Psoas muscle (tissue), 7 donors: ENCODE measurements at regions not wholly inside any gene's neighbourhood (a gene's known extent, or its start where the extent isn't known, plus 50 kb on each side); places are given as distances from the start of the nearest gene placed in this dataset.

ENCODE experiments used
- ATAC-seq, 4 donors: fragments of 200-7000 bp; cut with Tn5 transposase; one replicate each; pipeline ENCODE4 v1.9.1; 2020; ENCODE audit warnings: moderate library complexity in 3 of 4, mild to moderate bottlenecking in 2 of 4
- DNase-seq, 2 donors: peaks; one replicate each; pipeline ENCODE4 v3.0.0-alpha.2; 2020
- H3K27ac ChIP-seq: fragments of 200-600 bp; one replicate; pipeline ENCODE4 v1.8.0; 2022
- H3K27me3 ChIP-seq, 3 donors: fragments of 200-600 bp in 1 of 3; one replicate each; pipeline versions ENCODE4 v1.6.1 to v1.8.0; 2013 to 2022; ENCODE audit warnings: low read length in 2 of 3, mild to moderate bottlenecking in 2 of 3, moderate library complexity in 1 of 3; ENCODE audit not compliant: insufficient read depth in 3 of 3
- H3K36me3 ChIP-seq, 2 donors: fragments of 200-600 bp in 1 of 2; one replicate each; pipeline versions ENCODE4 v1.6.1 to v1.8.0; 2013 to 2022; ENCODE audit warnings: low read depth in 1 of 2, mild to moderate bottlenecking in 1 of 2, moderate library complexity in 1 of 2; ENCODE audit not compliant: insufficient read depth in 1 of 2
- H3K4me1 ChIP-seq: fragments of 200-600 bp; one replicate; pipeline ENCODE4 v1.8.0; 2022
- H3K4me3 ChIP-seq: fragments of 200-600 bp; one replicate; pipeline ENCODE4 v1.8.0; 2022; ENCODE audit warnings: mild to moderate bottlenecking
- H3K9me3 ChIP-seq: fragments of 200-600 bp; one replicate; pipeline ENCODE4 v1.8.0; 2022
- WGBS, 3 donors: extraction: QIAGEN DNeasy Blood & Tissue Kit; methylation state at CpG; one replicate each; pipeline versions ENCODE4 v1.1.6 to v1.1.7; 2013; 5-methylcytosine and 5-hydroxymethylcytosine counted together
- intact Hi-C, 2 donors: fragments of 100-400 bp; cut with DNase I; formaldehyde crosslinking; loops; one replicate each; pipeline versions ENCODE4 v1.11.0 to v1.14.2; 2022
- TF ChIP-seq, protein P1 (sequence below): fragments of 200-600 bp; IDR thresholded peaks from one replicate; pipeline ENCODE4 v1.8.0; 2022; ENCODE audit warnings: antibody characterized with exemption
- donor health status: healthy with polysubstance abuse.
- donor health status: DM: no; HTN: no; CAD: no; lungs with moderate emphysema.
- donor health status: Bipolar disorder and iron deficiency.
- donor health status: healthy.
- donor health status: DM: yes; HTN: yes; CAD: no.
- donor health status: DM: no; HTN: no; CAD: no.
- donor health status: DM: yes; HTN: yes; CAD: no.

DNA sequence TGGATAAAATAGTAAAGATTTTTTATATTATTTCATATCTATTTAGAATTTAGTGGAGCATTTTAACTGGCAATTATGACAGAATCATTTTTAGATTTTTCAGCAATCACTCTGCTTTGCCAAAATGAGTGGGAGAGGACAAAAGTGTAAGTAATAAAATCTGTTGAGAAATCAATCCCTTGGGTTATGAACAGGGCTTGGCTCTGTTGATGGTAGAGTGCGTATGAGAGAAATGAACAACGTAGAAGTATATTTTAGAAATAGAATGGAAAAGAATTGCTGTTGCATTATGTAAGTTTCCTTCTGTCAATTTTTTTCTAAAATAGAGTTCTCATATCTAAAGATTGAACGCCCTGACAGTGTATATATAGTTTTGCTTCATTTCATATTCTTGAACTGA lies 154.1 kb upstream of the PRDM9 start:
- H3K9me3 ChIP-seq, result no peaks in the 10 kb centered on the region
- TF ChIP-seq, protein P1, sequence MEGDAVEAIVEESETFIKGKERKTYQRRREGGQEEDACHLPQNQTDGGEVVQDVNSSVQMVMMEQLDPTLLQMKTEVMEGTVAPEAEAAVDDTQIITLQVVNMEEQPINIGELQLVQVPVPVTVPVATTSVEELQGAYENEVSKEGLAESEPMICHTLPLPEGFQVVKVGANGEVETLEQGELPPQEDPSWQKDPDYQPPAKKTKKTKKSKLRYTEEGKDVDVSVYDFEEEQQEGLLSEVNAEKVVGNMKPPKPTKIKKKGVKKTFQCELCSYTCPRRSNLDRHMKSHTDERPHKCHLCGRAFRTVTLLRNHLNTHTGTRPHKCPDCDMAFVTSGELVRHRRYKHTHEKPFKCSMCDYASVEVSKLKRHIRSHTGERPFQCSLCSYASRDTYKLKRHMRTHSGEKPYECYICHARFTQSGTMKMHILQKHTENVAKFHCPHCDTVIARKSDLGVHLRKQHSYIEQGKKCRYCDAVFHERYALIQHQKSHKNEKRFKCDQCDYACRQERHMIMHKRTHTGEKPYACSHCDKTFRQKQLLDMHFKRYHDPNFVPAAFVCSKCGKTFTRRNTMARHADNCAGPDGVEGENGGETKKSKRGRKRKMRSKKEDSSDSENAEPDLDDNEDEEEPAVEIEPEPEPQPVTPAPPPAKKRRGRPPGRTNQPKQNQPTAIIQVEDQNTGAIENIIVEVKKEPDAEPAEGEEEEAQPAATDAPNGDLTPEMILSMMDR, result no peak
- no peaks in the 10 kb centered on the region for H3K4me1 ChIP-seq
- no peaks in the 10 kb centered on the region for H3K36me3 ChIP-seq
- DNase-seq (no peak), ATAC-seq (no peak)
- H3K27ac ChIP-seq, result no peak overlapping the region
- intact Hi-C loops, result loop anchor here in 1 of 2 donors (10.0 kb wide), 1 partner anchor 392 kb away; no protein-coding TSS in a partner anchor
- no peak overlapping the region for H3K4me3 ChIP-seq
- no peaks in the 10 kb centered on the region for H3K27me3 ChIP-seq
- WGBS, 3 donors, result 72 to 80% (median 78%) methylated on average over 3 of the region's 3 CpGs

DNA sequence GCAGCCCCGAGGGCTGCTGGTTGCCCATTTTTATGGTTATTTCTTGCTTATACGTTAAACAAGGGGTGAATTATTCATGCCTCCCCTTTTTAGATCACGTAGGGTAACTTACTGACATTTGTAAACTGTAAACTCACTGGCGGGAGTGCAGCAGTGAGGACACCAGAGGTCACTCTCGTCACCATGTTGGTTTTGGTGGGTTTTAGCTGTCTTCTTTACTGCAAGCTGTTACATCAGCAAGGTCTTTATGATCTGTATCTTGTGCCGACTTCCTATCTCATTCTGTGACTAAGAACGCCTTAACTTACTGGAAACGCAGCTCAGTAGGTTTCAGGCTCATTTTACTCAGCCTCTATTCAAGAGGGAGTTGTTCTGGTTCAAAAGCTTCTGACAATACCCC lies 155.0 kb upstream of the PRDM9 start:
- TF ChIP-seq, protein P1, result peak; percentile 30
- intact Hi-C loops, result loop anchor here in 1 of 2 donors (10.0 kb wide), 1 partner anchor 392 kb away; no protein-coding TSS in a partner anchor

DNA sequence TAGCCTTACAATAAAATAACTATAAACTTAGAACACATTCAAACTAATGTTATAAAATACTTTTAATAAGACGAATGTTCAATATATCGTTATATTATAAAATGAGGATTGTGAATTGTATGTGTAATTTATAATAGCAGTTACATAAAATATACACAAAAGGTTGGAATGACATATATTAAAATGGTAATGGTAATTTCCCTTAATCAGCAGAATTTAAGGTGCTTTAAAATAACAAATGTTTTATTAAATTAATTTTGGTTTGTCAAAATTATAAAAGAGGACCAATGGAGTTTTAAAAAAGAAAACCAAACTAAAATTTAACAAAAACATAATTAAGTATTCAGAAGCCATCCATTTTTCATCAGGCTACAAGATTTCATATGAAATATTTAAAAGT lies 164.3 kb upstream of the PRDM9 start:
- intact Hi-C loops, result no loop called here
- H3K27ac ChIP-seq, result no peak overlapping the region
- TF ChIP-seq, protein P1, result no peak
- no peak for DNase-seq
- H3K9me3 ChIP-seq, result no peaks in the 10 kb centered on the region
- ATAC-seq, result no peak
- H3K4me1 ChIP-seq, result no peaks in the 10 kb centered on the region
- WGBS, 3 donors, result 90 to 95% (median 94%) methylated on average over 2 of the region's 2 CpGs
- H3K4me3 ChIP-seq, result no peak overlapping the region
- H3K36me3 ChIP-seq, result no peaks in the 10 kb centered on the region
- H3K27me3 ChIP-seq, result no peaks in the 10 kb centered on the region

More for the DNA sequence above, 155.0 kb upstream of the PRDM9 start:
- Histone ChIP-seq H3K4me3 (no peak overlapping the region), H3K36me3 (no peaks in the 10 kb centered on the region), H3K4me1 (no peaks in the 10 kb centered on the region), H3K27ac (no peak overlapping the region), H3K9me3 (no peaks in the 10 kb centered on the region), H3K27me3 (no peaks in the 10 kb centered on the region)
- ATAC-seq (no peak), DNase-seq (no peak)
- 53 to 65% (median 57%) methylated on average over 8 of the region's 8 CpGs for WGBS, 3 donors

DNA sequence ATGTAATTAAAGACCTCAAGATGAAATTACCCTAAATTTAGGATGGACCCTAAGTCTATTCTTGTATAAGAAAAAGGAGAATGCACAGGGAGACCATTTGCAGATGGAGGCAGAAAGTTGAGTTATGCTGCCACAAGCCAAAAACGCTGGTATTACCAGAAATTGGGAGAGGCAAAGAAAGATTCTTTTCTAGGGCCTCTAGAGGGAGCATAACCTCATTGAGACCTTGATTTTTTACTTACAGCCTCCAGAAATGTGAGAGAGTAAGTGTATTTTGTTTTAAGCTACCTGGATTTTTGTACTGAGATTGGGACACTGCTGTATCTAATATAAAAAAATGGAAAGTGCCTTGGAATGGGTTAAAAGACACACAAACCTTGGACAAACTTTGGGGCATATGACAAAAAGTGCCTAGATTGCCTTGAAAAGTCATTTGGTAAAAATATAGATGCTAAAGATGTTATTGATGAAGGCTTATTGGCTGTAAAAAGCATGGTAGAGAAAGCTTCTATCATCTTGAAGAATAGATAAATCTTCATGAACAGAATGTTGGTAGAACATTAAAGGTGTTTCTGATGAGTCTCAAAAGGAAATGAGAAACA lies 174.7 kb upstream of the PRDM9 start:
- Histone ChIP-seq H3K9me3 (no peaks in the 10 kb centered on the region), H3K27me3 (no peaks in the 10 kb centered on the region), H3K4me3 (no peak overlapping the region), H3K27ac (no peak overlapping the region), H3K4me1 (no peaks in the 10 kb centered on the region), H3K36me3 (no peaks in the 10 kb centered on the region)
- ATAC-seq (no peak), DNase-seq (no peak)
- intact Hi-C loops, result no loop called here
- TF ChIP-seq, protein P1, result no peak
- 4 to 16% (median 8%) methylated on average over 1 of the region's 1 CpG for WGBS, 3 donors

DNA sequence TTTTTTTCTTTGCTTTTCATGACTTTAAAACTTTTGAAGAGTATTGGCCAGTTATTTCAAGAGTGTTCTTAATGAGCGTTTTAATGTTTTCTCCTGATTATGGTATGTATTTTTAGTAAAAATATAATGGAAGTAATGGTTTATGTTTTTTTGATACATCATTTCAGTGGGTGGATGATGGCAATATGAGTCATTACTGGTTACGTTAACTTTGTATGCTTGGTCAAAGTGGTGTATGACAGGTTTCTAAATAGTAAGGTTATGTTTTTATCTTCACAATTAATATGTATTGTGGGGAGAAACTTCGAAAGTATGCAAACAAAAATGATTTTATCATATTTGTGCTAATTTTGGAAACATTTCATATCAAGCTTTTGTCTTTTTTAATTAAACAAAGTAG lies 176.7 kb upstream of the PRDM9 start:
- Histone ChIP-seq H3K36me3 (no peaks in the 10 kb centered on the region), H3K4me1 (no peaks in the 10 kb centered on the region), H3K27ac (no peak overlapping the region), H3K27me3 (no peaks in the 10 kb centered on the region), H3K9me3 (no peaks in the 10 kb centered on the region), H3K4me3 (no peak overlapping the region)
- DNase-seq (no peak), ATAC-seq (no peak)
- 76 to 85% (median 80%) methylated on average over 3 of the region's 3 CpGs for WGBS, 3 donors
- TF ChIP-seq, protein P1, result no peak
- intact Hi-C loops, result no loop called here
